OCI-LY3 (cell line): ENCODE measurements at regions not wholly inside any gene's neighbourhood (a gene's known extent, or its start where the extent isn't known, plus 50 kb on each side); places are given as distances from the start of the nearest gene placed in this dataset.

Source experiments
- CTCF ChIP-seq: fragments of 200-600, 300-600 bp; sonication (generic); IDR thresholded peaks from 2 replicates; pipeline ENCODE4 v1.5.1; 2014; ENCODE audit warnings: antibody characterized with exemption, low read length, low read depth
- EZH2phosphoT487 ChIP-seq: fragments of 200-600 bp; shearing (Covaris generic); IDR thresholded peaks from 2 replicates; pipeline ENCODE4 v1.6.1; 2018; ENCODE audit warnings: antibody characterized with exemption, mixed run types, low read depth

- TF ChIP-seq EZH2phosphoT487 (no peak), CTCF (no peak)
These were observed 61.3 kb upstream of the P2RY1 start for GRCh38 chr3:152773633-152774032.
